OCI-LY1 (cell line): ENCODE measurements at regions not wholly inside any gene's neighbourhood (a gene's known extent, or its start where the extent isn't known, plus 50 kb on each side); places are given as distances from the start of the nearest gene placed in this dataset.
"Not testable (repeated sequence)": the region's sequence is repeated elsewhere in the genome, so short reads cannot be mapped to it uniquely, and the experiment has no call there.

Experiments
- H2AFZ ChIP-seq: fragments of 200-600 bp; sonication (generic), shearing (Covaris generic); 2 replicates; pipeline ENCODE4 v1.6.0; 2014; ENCODE audit warnings: antibody characterized with exemption, mild to moderate bottlenecking, low read length
- H3F3A ChIP-seq: fragments of 200-600 bp; sonication (generic), shearing (Covaris generic); 2 replicates; pipeline ENCODE4 v1.6.0; 2014; ENCODE audit warnings: mild to moderate bottlenecking, antibody characterized with exemption, low read length, moderate library complexity; ENCODE audit not compliant: insufficient read depth
- H3K27ac ChIP-seq: fragments of 200-600 bp; sonication (generic); 2 replicates; pipeline ENCODE4 v1.5.1; 2014; ENCODE audit warnings: low read length, mixed run types, mild to moderate bottlenecking, low read depth; ENCODE audit not compliant: poor library complexity, severe bottlenecking
- H3K27me3 ChIP-seq: fragments of 200-600 bp; sonication (generic); 2 replicates; pipeline ENCODE4 v1.6.0; 2014; ENCODE audit warnings: antibody characterized with exemption, mild to moderate bottlenecking, low read length, moderate library complexity; ENCODE audit not compliant: insufficient read depth
- H3K36me3 ChIP-seq: fragments of 200-600 bp; sonication (generic); 2 replicates; pipeline ENCODE4 v1.6.1; 2014; ENCODE audit warnings: mild to moderate bottlenecking, antibody characterized with exemption, low read length, moderate library complexity, mixed read lengths; ENCODE audit not compliant: insufficient read depth
- H3K4me1 ChIP-seq: fragments of 200-600 bp; sonication (generic); 2 replicates; pipeline ENCODE4 v1.5.1; 2014; ENCODE audit warnings: mild to moderate bottlenecking, low read length, moderate library complexity; ENCODE audit not compliant: insufficient read depth, severe bottlenecking
- H3K4me2 ChIP-seq: fragments of 200-600 bp; sonication (generic), shearing (Covaris generic); 2 replicates; pipeline ENCODE4 v1.6.1; 2014; ENCODE audit warnings: low read length
- H3K4me3 ChIP-seq: fragments of 200-600 bp; sonication (generic); 2 replicates; pipeline ENCODE4 v1.5.1; 2014; ENCODE audit warnings: low read length, low read depth, mild to moderate bottlenecking, mixed read lengths; ENCODE audit not compliant: poor library complexity, severe bottlenecking
- H3K79me2 ChIP-seq: fragments of 200-600 bp; shearing (Covaris generic); 2 replicates; pipeline ENCODE4 v1.6.1; 2016; ENCODE audit warnings: mixed run types, low read length, mixed read lengths; ENCODE audit not compliant: insufficient read depth
- H3K9ac ChIP-seq: fragments of 200-600 bp; sonication (generic), shearing (Covaris generic); 2 replicates; pipeline ENCODE4 v1.6.1; 2014; ENCODE audit warnings: mild to moderate bottlenecking, low read length, mixed read lengths
- H3K9me2 ChIP-seq: fragments of 200-600 bp; sonication (generic), shearing (Covaris generic); 2 replicates; pipeline ENCODE4 v1.6.1; 2014; ENCODE audit warnings: low read depth, mild to moderate bottlenecking, low read length, mixed read lengths
- H3K9me3 ChIP-seq: fragments of 200-600 bp; shearing (Covaris generic); 2 replicates; pipeline ENCODE4 v1.6.1; 2014; ENCODE audit warnings: low read length, mixed read lengths
- H4K20me1 ChIP-seq: fragments of 200-600 bp; sonication (generic), shearing (Covaris generic); 2 replicates; pipeline ENCODE4 v1.6.0; 2016; ENCODE audit warnings: mild to moderate bottlenecking, low read length; ENCODE audit not compliant: insufficient read depth
- CTCF ChIP-seq: fragments of 200-600 bp; sonication (generic), shearing (Covaris generic); IDR thresholded peaks from 2 replicates; pipeline ENCODE4 v1.5.1; 2017; ENCODE audit warnings: mild to moderate bottlenecking, antibody characterized with exemption, low read length, moderate library complexity, mixed read lengths
- EZH2 ChIP-seq: fragments of 200-600 bp; sonication (generic), shearing (Covaris generic); IDR thresholded peaks from 2 replicates; pipeline ENCODE4 v1.8.0; 2017; ENCODE audit warnings: borderline replicate concordance, mixed run types, mild to moderate bottlenecking, antibody characterized with exemption, low read length, moderate library complexity, mixed read lengths

DNA sequence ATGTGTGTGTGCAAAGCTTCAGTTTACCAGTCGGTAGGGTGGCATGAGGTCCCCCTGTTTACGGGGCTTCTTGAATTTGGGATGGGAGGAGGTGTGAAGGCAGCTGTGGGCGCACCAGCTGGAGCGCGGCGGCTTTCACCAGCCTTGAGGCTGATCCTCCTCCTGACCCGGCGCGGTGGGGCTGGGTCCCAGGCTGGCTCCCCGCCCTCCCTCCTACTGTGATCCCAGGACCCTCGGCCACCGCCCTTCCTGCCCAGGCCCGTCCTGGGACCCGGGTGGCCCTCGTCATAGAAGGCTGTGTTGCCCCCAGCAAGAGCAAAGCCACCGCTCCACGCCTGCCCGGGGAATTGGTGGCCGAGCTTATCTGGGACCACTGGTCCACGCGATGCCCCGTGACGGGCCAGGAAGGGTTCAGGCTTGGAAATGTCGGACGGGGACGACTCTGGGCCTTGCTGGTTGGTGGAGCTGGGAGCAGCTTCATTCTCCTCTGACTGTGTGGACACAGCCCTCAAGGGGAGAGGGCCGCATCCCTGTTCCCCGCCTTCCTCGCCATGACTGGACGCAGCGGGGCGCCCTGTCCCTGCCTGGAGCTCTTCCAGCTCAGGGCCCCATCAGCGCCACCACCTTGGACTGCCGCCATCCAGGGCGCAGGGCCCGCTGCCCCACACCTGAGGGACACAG lies 271.1 kb upstream of the IRX1 start:
- no peaks in the 10 kb centered on the region for H3K27me3 ChIP-seq
- no peak overlapping the region for H3K4me3 ChIP-seq
- TF ChIP-seq EZH2 (no peak), CTCF (no peak)
- H3F3A ChIP-seq: no peaks in the 10 kb centered on the region
- H3K9ac ChIP-seq: no peak overlapping the region
- H3K27ac ChIP-seq: no peak overlapping the region
- no peaks in the 10 kb centered on the region for H3K36me3 ChIP-seq
- no peaks in the 10 kb centered on the region for H3K9me3 ChIP-seq
- H3K4me1 ChIP-seq: no peaks in the 10 kb centered on the region
- H3K79me2 ChIP-seq: no peaks in the 10 kb centered on the region
- H3K4me2 ChIP-seq: no peak overlapping the region
- H3K9me2 ChIP-seq: no peaks in the 10 kb centered on the region
- no peaks in the 10 kb centered on the region for H4K20me1 ChIP-seq
- H2AFZ ChIP-seq: no peak overlapping the region

GRCh38 chr5:3323966-3324365 lies 271.7 kb upstream of the IRX1 start:
- not testable (repeated sequence) for H4K20me1 ChIP-seq, H3K36me3 ChIP-seq, H3K79me2 ChIP-seq, H3F3A ChIP-seq, H3K9me2 ChIP-seq, H2AFZ ChIP-seq, H3K9ac ChIP-seq, H3K9me3 ChIP-seq, H3K4me3 ChIP-seq, H3K4me1 ChIP-seq, H3K27me3 ChIP-seq, H3K27ac ChIP-seq, H3K4me2 ChIP-seq

GRCh38 chr5:3323144-3323543 lies 272.5 kb upstream of the IRX1 start:
- no peaks in the 10 kb centered on the region for H3K9me3 ChIP-seq
- no peak overlapping the region for H2AFZ ChIP-seq
- TF ChIP-seq EZH2: no peak
- TF ChIP-seq CTCF: no peak

GRCh38 chr5:3322642-3323041 lies 273.0 kb upstream of the IRX1 start:
- H3K9ac ChIP-seq: no peak overlapping the region
- no peaks in the 10 kb centered on the region for H3K79me2 ChIP-seq
- H3K4me2 ChIP-seq: no peak overlapping the region
- no peaks in the 10 kb centered on the region for H3K9me3 ChIP-seq
- H2AFZ ChIP-seq: no peak overlapping the region
- no peaks in the 10 kb centered on the region for H4K20me1 ChIP-seq
- no peak overlapping the region for H3K27ac ChIP-seq
- H3K4me3 ChIP-seq: no peak overlapping the region
- H3K27me3 ChIP-seq: no peaks in the 10 kb centered on the region
- no peaks in the 10 kb centered on the region for H3K9me2 ChIP-seq
- H3F3A ChIP-seq: no peaks in the 10 kb centered on the region
- H3K36me3 ChIP-seq: no peaks in the 10 kb centered on the region
- no peaks in the 10 kb centered on the region for H3K4me1 ChIP-seq
- TF ChIP-seq EZH2 (no peak), CTCF (no peak)

More at GRCh38 chr5:3323144-3323543, 272.5 kb upstream of the IRX1 start:
- H3K9me2 ChIP-seq: no peaks in the 10 kb centered on the region
- H3K27ac ChIP-seq: no peak overlapping the region
- no peaks in the 10 kb centered on the region for H3K4me1 ChIP-seq
- no peaks in the 10 kb centered on the region for H3K79me2 ChIP-seq
- H4K20me1 ChIP-seq: no peaks in the 10 kb centered on the region
- no peaks in the 10 kb centered on the region for H3K36me3 ChIP-seq
- no peaks in the 10 kb centered on the region for H3F3A ChIP-seq
- no peak overlapping the region for H3K4me2 ChIP-seq
- no peak overlapping the region for H3K4me3 ChIP-seq
- H3K9ac ChIP-seq: no peak overlapping the region
- no peaks in the 10 kb centered on the region for H3K27me3 ChIP-seq
